ENCODE measurements at regions not wholly inside any gene's neighbourhood (a gene's known extent, or its start where the extent isn't known, plus 50 kb on each side); places are given as distances from the start of the nearest gene placed in this dataset.

DNA sequence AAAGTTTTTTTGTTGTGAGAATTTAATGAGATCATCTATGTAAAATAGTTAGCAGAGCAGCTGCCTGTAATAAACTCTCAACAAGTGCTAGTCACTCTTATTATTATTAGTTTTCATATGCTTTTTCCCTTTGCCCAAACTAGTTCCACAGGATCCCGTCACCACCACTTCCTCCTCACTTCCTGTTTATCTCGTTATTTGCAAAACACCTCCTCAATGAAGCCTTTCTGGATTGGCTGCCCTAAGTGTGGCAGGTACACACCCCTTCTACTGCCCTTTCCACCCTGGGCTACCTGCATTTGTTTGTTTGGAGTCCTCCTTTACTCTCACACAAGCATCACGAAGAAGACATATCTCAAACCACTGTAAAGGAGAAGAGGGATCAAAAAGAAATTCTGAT, 54.4 kb upstream of the KLF3 start:
- ChIA-PET CTCF (no interaction called here), POLR2A (no interaction called here)
- peaks cover 2% of the 10 kb centered on the region for H3K27me3 ChIP-seq (ENCODE audit: control insufficient read depth, insufficient read depth, low read length)
- no peaks in the 10 kb centered on the region for H3K9me3 ChIP-seq (ENCODE audit: control insufficient read depth, insufficient read depth, low read length)
- H3K27ac ChIP-seq (ENCODE audit: low read depth, low read length), result no peak overlapping the region
- TF ChIP-seq, protein P1, sequence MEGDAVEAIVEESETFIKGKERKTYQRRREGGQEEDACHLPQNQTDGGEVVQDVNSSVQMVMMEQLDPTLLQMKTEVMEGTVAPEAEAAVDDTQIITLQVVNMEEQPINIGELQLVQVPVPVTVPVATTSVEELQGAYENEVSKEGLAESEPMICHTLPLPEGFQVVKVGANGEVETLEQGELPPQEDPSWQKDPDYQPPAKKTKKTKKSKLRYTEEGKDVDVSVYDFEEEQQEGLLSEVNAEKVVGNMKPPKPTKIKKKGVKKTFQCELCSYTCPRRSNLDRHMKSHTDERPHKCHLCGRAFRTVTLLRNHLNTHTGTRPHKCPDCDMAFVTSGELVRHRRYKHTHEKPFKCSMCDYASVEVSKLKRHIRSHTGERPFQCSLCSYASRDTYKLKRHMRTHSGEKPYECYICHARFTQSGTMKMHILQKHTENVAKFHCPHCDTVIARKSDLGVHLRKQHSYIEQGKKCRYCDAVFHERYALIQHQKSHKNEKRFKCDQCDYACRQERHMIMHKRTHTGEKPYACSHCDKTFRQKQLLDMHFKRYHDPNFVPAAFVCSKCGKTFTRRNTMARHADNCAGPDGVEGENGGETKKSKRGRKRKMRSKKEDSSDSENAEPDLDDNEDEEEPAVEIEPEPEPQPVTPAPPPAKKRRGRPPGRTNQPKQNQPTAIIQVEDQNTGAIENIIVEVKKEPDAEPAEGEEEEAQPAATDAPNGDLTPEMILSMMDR (IDR thresholded peaks at IDR 0.05; ENCODE audit: low read depth, low read length), result no peak
- DNase-seq (ENCODE audit: low read depth, low spot score), result no peak
- H3K4me3 ChIP-seq (ENCODE audit: low read depth, low read length), result no peak overlapping the region

DNA sequence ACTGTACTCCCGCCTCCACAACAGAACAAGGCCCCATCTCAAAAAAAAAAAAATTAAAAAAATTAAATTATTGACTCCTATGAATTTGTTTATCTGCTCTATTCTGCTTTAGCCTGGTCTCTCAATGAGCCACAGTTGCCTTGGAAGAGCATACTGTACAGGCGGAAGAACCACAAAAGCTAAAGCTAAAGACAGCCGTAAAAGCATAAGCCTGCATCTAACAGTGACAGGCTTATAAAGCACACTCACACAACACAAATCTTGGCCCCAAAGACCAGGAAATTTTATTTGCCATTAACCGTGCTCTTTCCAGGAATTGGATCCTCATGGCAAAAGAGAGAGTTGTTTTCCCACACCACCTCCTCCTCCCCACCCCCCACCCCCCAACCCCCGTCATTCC, 53.5 kb upstream of the KLF3 start:
- TF ChIP-seq, protein P1 (IDR thresholded peaks at IDR 0.05; ENCODE audit: low read depth, low read length), result no peak
- POLR2A ChIA-PET, result no interaction called here
- H3K27me3 ChIP-seq (ENCODE audit: control insufficient read depth, insufficient read depth, low read length), result peaks cover 2% of the 10 kb centered on the region
- no peak for DNase-seq (ENCODE audit: low read depth, low spot score)
- no peaks in the 10 kb centered on the region for H3K9me3 ChIP-seq (ENCODE audit: control insufficient read depth, insufficient read depth, low read length)
- no peak overlapping the region for H3K4me3 ChIP-seq (ENCODE audit: low read depth, low read length)
- CTCF ChIA-PET, result no interaction called here
- H3K27ac ChIP-seq (ENCODE audit: low read depth, low read length), result no peak overlapping the region

DNA sequence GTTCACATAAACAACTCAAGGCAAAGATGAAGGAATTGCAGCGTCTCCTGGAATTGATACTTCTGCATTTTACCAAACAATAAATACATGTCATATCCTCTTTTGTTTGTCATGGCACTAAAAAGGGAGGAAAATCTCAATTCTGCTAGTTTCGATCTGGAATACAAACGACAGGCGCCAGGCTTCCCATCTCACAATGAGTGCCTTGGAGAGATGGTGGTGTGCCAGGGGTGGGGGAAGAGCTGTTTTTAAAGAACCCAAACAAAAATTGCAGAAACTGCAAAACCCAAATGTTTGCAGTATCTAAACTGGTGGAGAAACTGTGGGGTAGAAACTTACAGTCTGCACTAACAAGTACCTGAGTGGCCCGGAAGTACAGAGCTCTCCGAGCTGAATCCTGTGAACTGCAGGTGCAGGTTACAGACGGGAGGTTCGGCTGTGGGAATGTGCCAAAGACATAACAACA, 53.0 kb upstream of the KLF3 start:
- Histone ChIP-seq H3K9me3 (ENCODE audit: control insufficient read depth, insufficient read depth, low read length) (no peaks in the 10 kb centered on the region), H3K4me3 (ENCODE audit: low read depth, low read length) (no peak overlapping the region), H3K27ac (ENCODE audit: low read depth, low read length) (no peak overlapping the region), H3K27me3 (ENCODE audit: control insufficient read depth, insufficient read depth, low read length) (peaks cover 2% of the 10 kb centered on the region)
- ChIA-PET CTCF (no interaction called here), POLR2A (no interaction called here)
- DNase-seq (ENCODE audit: low read depth, low spot score), result no peak
- TF ChIP-seq, protein P1 (IDR thresholded peaks at IDR 0.05; ENCODE audit: low read depth, low read length), result no peak

DNA sequence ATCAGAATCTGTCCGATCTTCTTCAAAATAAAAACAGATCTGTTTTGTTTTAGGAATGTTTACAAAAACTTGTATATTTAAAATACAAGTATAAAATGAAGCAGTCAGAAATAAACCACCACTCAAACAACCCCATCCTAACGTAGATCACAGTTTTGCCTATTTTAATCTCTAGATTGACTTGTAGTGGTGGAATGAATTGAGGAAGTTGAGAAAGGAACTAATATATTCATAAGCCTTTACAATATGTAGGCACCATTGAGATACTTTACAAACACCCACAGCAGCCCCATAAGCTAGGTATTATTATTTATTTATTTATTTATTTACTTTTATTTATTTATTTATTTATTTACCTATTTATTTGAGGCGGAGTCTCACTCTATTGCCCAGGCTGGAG, 52.3 kb upstream of the KLF3 start:
- DNase-seq (ENCODE audit: low read depth, low spot score), result no peak
- TF ChIP-seq, protein P1 (IDR thresholded peaks at IDR 0.05; ENCODE audit: low read depth, low read length), result no peak
- POLR2A ChIA-PET, result no interaction called here
- H3K4me3 ChIP-seq (ENCODE audit: low read depth, low read length), result no peak overlapping the region
- H3K27ac ChIP-seq (ENCODE audit: low read depth, low read length), result no peak overlapping the region
- CTCF ChIA-PET, result no interaction called here
- H3K27me3 ChIP-seq (ENCODE audit: control insufficient read depth, insufficient read depth, low read length), result no peaks in the 10 kb centered on the region
- H3K9me3 ChIP-seq (ENCODE audit: control insufficient read depth, insufficient read depth, low read length), result no peaks in the 10 kb centered on the region

DNA sequence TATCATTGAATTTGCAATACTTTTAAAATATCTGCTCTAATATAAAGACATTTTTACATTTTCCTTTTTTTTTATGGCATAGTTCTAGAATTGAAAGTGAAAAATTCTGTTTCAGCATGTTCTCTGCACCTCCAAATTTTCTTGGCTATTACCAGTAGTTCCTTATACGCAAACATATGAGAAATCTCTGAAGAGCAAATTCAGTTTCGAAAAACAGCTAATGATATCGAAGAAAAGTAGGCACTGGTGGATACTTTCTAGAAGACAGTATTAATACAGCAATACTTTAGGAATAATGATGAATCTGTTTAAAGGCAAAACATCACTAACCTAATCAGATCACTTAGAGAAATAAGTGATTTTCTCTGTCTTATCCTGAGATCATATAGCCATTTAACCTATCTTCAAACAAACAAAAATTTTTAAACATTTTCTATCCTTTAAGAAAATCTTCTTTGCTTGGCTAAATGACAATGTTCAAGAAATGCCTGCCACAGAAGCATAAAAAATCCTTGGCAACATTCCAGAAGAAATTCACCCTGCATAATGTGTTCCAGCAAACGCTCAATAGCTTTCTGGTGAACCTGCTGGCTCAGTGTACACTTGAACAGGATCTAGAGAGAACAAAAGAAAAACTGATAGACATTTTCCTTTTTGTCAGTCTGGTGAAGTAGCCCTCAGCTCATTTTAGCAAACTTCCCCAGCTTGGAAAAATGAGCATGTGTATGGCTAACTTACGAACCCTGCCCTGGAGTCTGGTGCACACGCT, 51.2 kb upstream of the KLF3 start:
- ChIA-PET CTCF (interaction anchor here (1.5 kb wide), 1 partner anchor 46 kb away, joined by 4 read pairs; no protein-coding TSS in a partner anchor), POLR2A (interaction anchor here (1.1 kb wide), 1 partner anchor 8 kb away, joined by 3 read pairs; no protein-coding TSS in a partner anchor)
- no peak for DNase-seq (ENCODE audit: low read depth, low spot score)
- Histone ChIP-seq H3K4me3 (ENCODE audit: low read depth, low read length) (no peak overlapping the region), H3K27me3 (ENCODE audit: control insufficient read depth, insufficient read depth, low read length) (no peaks in the 10 kb centered on the region), H3K27ac (ENCODE audit: low read depth, low read length) (no peak overlapping the region), H3K9me3 (ENCODE audit: control insufficient read depth, insufficient read depth, low read length) (no peaks in the 10 kb centered on the region)
- TF ChIP-seq, protein P1 (IDR thresholded peaks at IDR 0.05; ENCODE audit: low read depth, low read length), result no peak
